AG10803 (cell line): ENCODE measurements at regions not wholly inside any gene's neighbourhood (a gene's known extent, or its start where the extent isn't known, plus 50 kb on each side); places are given as distances from the start of the nearest gene placed in this dataset.

Experiments used
- DNase-seq: peaks from one replicate; pipeline ENCODE4 v3.0.0; 2010; ENCODE audit warnings: low read depth
- H3K4me3 ChIP-seq: 2 replicates; pipeline ENCODE4 v1.5.1; 2011; ENCODE audit warnings: mild to moderate bottlenecking, low read length, control low read depth
- CTCF ChIP-seq: conservative IDR thresholded peaks from 2 replicates; pipeline ENCODE4 v1.5.1; 2011; ENCODE audit warnings: mild to moderate bottlenecking, low read length, control low read depth, inconsistent platforms

DNA sequence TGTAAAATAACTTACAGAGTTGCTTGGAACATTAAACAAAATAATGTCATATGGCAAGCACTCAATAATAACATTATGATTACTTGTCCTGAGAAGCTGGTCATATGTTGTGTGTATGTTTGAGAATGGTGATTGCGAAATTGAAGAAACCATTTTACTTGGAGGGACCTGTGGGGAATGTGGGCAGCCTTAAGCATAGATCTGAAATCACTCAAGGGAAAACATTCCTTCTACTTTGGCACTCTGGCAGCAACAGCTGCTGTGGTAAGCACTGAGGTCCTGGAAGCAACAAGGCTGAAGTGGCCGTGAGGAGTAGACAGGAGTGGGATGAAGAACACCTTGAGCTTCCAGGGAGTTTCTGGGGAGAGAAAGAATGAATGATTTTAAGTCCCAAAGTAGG, 165.4 kb upstream of the ADAMTS5 start:
- TF ChIP-seq CTCF, result no peak
- H3K4me3 ChIP-seq, result no peak overlapping the region
- peak; percentile 85 for DNase-seq

GRCh38 chr21:27130154-27130553, 163.3 kb upstream of the ADAMTS5 start:
- no peak for DNase-seq
- TF ChIP-seq CTCF, result no peak
- no peak overlapping the region for H3K4me3 ChIP-seq

DNA sequence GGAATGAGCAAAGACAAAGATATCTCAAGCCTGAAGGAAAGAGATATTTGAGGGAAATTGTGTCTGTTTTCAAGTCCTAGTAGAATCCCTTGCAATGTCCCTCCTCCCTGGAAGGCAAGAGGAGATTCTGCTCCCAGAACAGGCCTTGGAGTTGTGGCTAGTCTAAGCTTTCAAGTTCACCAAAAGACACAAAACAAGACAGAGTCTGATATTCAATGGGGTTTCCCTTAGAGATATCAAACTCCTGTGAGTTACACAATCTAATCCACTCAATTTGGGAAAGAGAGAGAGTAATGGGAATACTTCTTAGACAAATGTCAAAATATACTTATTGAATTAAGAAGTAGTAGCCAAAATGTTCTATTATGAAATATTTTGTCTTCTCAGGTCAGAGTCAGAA, 162.8 kb upstream of the ADAMTS5 start:
- no peak for TF ChIP-seq CTCF
- no peak for DNase-seq
- no peak overlapping the region for H3K4me3 ChIP-seq

DNA sequence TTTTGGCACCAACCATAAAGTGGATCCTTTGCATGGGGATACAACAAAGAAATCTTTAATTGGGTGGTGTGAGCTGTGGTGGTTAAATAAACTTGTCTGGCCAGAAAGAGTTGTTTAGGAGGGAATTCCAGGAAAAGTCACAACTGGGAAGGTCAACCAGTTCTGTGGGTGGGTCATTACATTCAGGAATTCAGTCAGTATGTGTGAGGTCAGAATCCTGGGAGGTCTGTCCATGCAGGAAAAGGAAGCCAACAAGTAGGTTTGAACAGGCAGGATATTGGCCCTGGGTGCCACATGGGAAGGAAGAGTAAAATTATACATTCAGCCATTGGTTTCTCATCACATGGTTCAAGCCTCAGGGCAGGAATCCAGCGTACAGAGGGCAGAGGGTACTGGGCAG, 162.3 kb upstream of the ADAMTS5 start:
- no peak overlapping the region for H3K4me3 ChIP-seq
- no peak for TF ChIP-seq CTCF
- DNase-seq, result peak; percentile 16

- H3K4me3 ChIP-seq, result no peak overlapping the region
- DNase-seq, result no peak
- no peak for TF ChIP-seq CTCF
Observed at GRCh38 chr21:27126140-27126539, 159.3 kb upstream of the ADAMTS5 start.

GRCh38 chr21:27122686-27123085, 155.8 kb upstream of the ADAMTS5 start:
- no peak overlapping the region for H3K4me3 ChIP-seq
- DNase-seq, result peak; percentile 25
- TF ChIP-seq CTCF, result no peak

DNA sequence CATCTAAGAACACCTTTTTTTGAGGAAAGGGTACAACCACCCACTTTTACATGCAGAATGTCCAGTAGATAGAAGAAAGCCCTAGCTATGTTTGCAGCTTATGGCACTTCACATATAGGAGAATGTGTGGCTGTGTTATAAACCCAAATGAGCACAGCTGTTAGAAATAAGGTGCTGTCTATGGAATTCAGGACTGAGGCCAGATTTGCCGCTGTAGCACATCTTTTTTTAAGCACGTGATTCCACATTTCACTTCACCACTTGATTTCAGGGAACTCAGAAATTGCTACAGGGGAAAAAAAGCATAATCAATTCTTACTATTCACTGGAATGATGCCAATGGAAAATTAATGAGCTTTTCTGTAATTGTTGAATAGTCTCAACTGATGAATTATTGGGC, 147.2 kb upstream of the ADAMTS5 start:
- TF ChIP-seq CTCF, result no peak
- DNase-seq, result no peak
- H3K4me3 ChIP-seq, result no peak overlapping the region
